ENCODE measurements at regions not wholly inside any gene's neighbourhood (a gene's known extent, or its start where the extent isn't known, plus 50 kb on each side); places are given as distances from the start of the nearest gene placed in this dataset.

GRCh38 chr19:20431826-20432225 is 133.8 kb downstream of the ZNF737 start:
- TF ChIP-seq POLR2AphosphoS5 (IDR thresholded peaks at IDR 0.05; ENCODE audit: low read depth, low read length) (no peak), SPI1 (IDR thresholded peaks at IDR 0.05; ENCODE audit: low read depth, low read length) (no peak)

Data from GM12891 (cell line).